ENCODE measurements at regions not wholly inside any gene's neighbourhood (a gene's known extent, or its start where the extent isn't known, plus 50 kb on each side); places are given as distances from the start of the nearest gene placed in this dataset.

GRCh38 chr20:52267418-52267817, 75.8 kb upstream of the ZFP64 start:
- Histone ChIP-seq H3K4me1 (ENCODE audit: control insufficient read depth in 1 of 2, insufficient read depth in 2 of 2, low read length in 2 of 2) (no peaks in the 10 kb centered on the region), H4K20me1 (ENCODE audit: insufficient read depth, low read length) (no peaks in the 10 kb centered on the region), H3K4me3 (replicated peaks in 1 of 3; ENCODE audit: low read depth in 2 of 3, low read length in 3 of 3) (no peak overlapping the region), H3K9ac (ENCODE audit: insufficient read depth, low read length, poor library complexity, severe bottlenecking) (no peak overlapping the region), H3K4me2 (replicated peaks; ENCODE audit: extremely low read depth, low read length, poor library complexity, severe bottlenecking) (no peak overlapping the region), H3K79me2 (ENCODE audit: insufficient read depth, low read length) (no peaks in the 10 kb centered on the region), H2AFZ (ENCODE audit: insufficient read depth, low read depth, low read length, poor library complexity, severe bottlenecking) (no peak overlapping the region), H3K27me3 (ENCODE audit: control insufficient read depth in 2 of 2, insufficient read depth in 2 of 2, low read length in 2 of 2) (no peaks in the 10 kb centered on the region), H3K27ac (ENCODE audit: low read depth in 1 of 2, low read length in 2 of 2) (no peak overlapping the region), H3K9me3 (replicated peaks in 1 of 2; ENCODE audit: control insufficient read depth in 1 of 2, insufficient read depth in 1 of 2, low read length in 2 of 2) (peaks cover 0 to 3% of the 10 kb centered on the region in 2 donors), H3K36me3 (replicated peaks in 1 of 2; ENCODE audit: control insufficient read depth in 1 of 2, insufficient read depth in 2 of 2, low read length in 2 of 2) (no peaks in the 10 kb centered on the region)
- DNase-seq, result no peak
- no peak for TF ChIP-seq CTCF (IDR thresholded peaks at IDR 0.05)
- H3K9me3 Mint-ChIP-seq, result peaks cover 0 to 4% (median 0%) of the 10 kb centered on the region in 7 donors
- intact Hi-C loops (cut with micrococcal nuclease), result no loop called here
- no peak overlapping the region for H3K4me3 Mint-ChIP-seq
- no peak overlapping the region for H3K27ac Mint-ChIP-seq
- H3K4me1 Mint-ChIP-seq, result peaks cover 5% of the 10 kb centered on the region
- H3K36me3 Mint-ChIP-seq, result no peaks in the 10 kb centered on the region
- H3K27me3 Mint-ChIP-seq (ENCODE audit: low read depth in 3 of 3), result peaks cover 1 to 16% (median 7%) of the 10 kb centered on the region in 3 donors

GRCh38 chr20:52263757-52264156, 72.2 kb upstream of the ZFP64 start:
- Mint-ChIP-seq H3K9me3 (peaks cover 0 to 4% (median 2%) of the 10 kb centered on the region in 7 donors), H3K27ac (no peak overlapping the region), H3K4me1 (no peaks in the 10 kb centered on the region), H3K27me3 (ENCODE audit: low read depth in 3 of 3) (peaks cover 1 to 15% (median 9%) of the 10 kb centered on the region in 3 donors), H3K36me3 (no peaks in the 10 kb centered on the region), H3K4me3 (no peak overlapping the region)
- no peak for TF ChIP-seq CTCF (IDR thresholded peaks at IDR 0.05)
- intact Hi-C loops (cut with micrococcal nuclease), result no loop called here
- peaks cover 0 to 3% of the 10 kb centered on the region in 2 donors for H3K9me3 ChIP-seq (replicated peaks in 1 of 2; ENCODE audit: control insufficient read depth in 1 of 2, insufficient read depth in 1 of 2, low read length in 2 of 2)
- DNase-seq, result no peak
- no peak overlapping the region for H3K4me2 ChIP-seq (replicated peaks; ENCODE audit: extremely low read depth, low read length, poor library complexity, severe bottlenecking)
- no peaks in the 10 kb centered on the region for H3K36me3 ChIP-seq (replicated peaks in 1 of 2; ENCODE audit: control insufficient read depth in 1 of 2, insufficient read depth in 2 of 2, low read length in 2 of 2)
- 100% methylated on average over 1 of the region's 1 CpG for WGBS (ENCODE audit: insufficient coverage)
- H3K9ac ChIP-seq (ENCODE audit: insufficient read depth, low read length, poor library complexity, severe bottlenecking), result no peak overlapping the region
- no peaks in the 10 kb centered on the region for H3K27me3 ChIP-seq (ENCODE audit: control insufficient read depth in 2 of 2, insufficient read depth in 2 of 2, low read length in 2 of 2)
- no peaks in the 10 kb centered on the region for H4K20me1 ChIP-seq (ENCODE audit: insufficient read depth, low read length)
- no peaks in the 10 kb centered on the region for H3K79me2 ChIP-seq (ENCODE audit: insufficient read depth, low read length)
- no peak overlapping the region for H2AFZ ChIP-seq (ENCODE audit: insufficient read depth, low read depth, low read length, poor library complexity, severe bottlenecking)
- no peak overlapping the region for H3K27ac ChIP-seq (ENCODE audit: low read depth in 1 of 2, low read length in 2 of 2)
- H3K4me3 ChIP-seq (replicated peaks in 1 of 3; ENCODE audit: low read depth in 2 of 3, low read length in 3 of 3), result no peak overlapping the region
- H3K4me1 ChIP-seq (ENCODE audit: control insufficient read depth in 1 of 2, insufficient read depth in 2 of 2, low read length in 2 of 2), result no peaks in the 10 kb centered on the region

Data from CD14-positive monocyte (primary cell).